ENCODE measurements at regions not wholly inside any gene's neighbourhood (a gene's known extent, or its start where the extent isn't known, plus 50 kb on each side); places are given as distances from the start of the nearest gene placed in this dataset.
"Not testable (repeated sequence)": the region's sequence is repeated elsewhere in the genome, so short reads cannot be mapped to it uniquely, and the experiment has no call there.

DNA sequence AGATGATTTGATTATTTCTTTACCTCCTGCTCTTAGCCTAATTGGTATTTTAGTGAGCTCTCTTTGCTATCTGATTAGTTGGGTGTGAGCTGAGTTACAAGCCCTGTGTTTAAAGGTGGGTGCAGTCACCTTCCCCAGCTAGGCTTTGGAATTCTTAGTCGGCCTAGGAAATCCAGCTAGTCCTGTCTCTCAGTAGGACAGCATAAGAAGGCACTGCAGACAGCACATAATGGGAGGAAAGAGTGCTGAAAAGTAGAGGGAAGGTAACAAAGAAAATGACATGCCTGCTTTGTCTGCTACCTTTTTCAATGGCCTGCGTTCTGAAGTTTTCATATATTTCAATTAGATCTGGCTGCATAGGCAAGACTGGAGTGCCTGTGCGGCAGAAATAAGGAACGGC lies 1794.0 kb upstream of the CELF4 start:
- no peak for DNase-seq (ENCODE audit: low read depth)

DNA sequence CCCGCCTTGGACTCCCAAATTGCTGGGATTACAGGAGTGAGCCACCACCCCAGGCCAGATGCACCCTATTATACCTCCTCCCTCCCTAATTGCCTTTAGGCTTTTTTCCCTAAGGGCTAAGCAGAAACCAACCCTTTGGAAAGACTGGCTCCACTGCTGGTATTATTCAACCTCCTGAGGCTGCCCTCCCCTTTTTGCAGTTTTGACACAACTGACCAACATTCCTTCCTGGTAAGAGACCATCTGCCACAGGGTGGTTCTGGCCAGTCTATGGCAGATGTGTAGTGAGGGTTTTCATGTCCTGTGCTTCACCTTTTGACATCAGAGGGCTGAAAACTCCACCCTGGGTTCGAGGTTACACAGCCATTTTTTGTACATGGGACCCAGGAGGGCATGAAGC lies 1785.3 kb upstream of the CELF4 start:
- DNase-seq (ENCODE audit: low read depth) = no peak

DNA sequence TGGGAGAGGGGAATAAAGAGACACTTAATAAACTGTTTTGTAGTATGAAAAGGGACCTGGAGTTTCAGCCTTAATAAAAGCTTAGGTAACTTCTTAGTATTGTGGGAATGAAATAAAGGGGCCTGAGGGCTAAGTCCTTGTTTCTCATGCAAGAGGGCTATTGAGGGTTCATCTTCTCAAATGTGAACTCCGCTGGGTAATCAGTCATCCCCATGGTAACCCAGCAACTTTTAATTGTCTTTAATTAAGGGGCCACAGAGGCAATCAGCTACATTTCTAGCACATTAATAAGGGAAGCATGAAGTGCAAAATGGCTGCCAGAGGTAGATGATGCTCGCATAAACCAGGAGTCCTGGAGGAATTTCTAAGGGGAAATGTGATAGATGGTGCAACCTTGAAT lies 1784.2 kb upstream of the CELF4 start:
- DNase-seq (ENCODE audit: low read depth) = no peak

DNA sequence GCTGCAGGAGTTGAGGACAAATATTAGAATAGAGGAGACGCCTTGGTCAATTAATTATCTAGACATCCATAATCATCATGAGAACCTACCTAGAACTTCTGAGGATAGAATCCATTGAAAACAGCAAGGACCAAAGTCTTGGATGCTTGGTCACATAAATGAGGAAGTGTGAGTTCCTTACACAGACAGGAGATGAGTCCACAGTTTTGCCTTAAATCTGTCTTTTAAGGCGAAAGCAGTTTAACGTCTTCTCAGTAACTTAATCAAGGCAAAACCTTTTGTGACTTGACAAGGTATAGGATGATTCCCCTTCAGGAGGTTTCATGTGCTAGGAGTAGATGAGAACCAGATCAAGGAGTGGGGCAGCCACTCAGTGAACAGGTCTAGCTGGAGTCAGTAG lies 1783.2 kb upstream of the CELF4 start:
- DNase-seq (ENCODE audit: low read depth) = no peak

DNA sequence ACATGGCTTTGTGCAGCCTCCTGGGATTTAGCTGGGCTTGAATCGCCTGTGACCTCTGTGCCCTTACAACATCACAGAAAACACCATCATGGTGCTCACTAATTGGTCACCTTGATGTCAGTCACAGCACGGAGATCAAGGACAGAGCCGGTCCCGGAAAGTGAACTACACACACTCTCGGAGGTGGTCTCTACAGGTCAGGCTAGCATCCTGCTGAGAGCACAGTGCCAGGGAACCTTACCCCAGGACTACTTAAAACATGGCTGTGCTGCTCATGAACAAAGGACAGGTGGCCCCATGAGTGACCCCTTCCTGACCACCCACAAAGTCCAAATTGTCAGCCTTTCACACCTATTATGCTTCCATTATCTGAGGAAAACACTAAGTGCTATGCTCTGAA lies 1782.1 kb upstream of the CELF4 start:
- DNase-seq (ENCODE audit: low read depth) = no peak

DNA sequence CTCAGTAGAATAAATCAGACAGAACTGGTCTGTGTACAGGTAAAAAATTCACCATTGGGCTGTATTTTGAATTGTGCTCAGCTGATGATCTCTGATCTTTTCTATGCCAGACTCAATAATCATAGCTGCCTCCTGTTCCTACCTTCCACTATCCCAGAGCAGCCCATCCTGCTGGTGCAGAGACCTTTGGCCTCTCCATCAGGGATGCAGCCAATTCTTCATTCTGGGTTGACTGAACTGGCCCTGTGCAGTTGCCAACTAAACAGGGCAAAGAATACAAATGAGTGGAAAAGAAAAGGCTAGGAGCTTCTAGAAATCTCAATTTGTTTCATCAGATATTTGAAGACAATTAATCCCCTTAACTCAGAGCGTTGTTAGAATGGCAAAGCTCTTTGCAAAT lies 1781.3 kb upstream of the CELF4 start:
- DNase-seq (ENCODE audit: low read depth) = no peak

DNA sequence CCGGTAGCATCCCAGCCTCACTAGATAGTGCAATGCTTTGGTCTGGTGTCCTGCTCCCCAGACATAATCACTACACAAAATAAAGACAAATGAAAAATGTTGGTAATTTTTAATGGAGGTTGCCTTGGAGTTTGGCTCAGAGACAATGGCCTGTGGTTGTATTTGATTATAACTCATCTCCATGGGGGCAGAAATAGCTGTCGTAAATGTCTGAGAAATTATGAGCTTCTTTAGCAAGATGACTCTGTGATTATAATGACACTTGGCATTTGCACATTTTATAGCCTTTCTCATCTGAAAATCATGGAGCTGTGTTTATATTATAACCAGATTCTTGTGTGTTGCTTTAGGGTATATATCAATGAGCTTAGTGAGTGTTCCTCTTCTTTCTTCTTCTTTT lies 1779.7 kb upstream of the CELF4 start:
- no peak for DNase-seq (ENCODE audit: low read depth)

DNA sequence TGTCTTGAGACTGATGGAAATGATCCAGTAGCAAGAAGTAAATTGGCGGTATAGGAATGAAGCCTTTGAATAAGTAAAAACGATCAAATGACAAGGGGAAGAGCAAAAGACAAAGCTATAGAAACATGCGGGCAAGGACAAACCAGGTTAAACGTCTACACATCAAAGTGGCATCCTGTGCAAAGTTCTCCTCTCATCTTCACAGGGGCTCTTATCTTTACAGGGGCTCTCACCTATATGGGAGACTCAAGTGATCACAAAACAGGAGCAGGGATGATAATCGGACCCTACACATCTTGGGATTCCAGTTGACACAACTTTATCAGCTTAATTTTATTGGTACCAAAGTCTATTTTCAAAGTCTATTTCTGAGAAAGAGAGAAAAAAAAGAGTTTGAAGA lies 1778.9 kb upstream of the CELF4 start:
- DNase-seq (ENCODE audit: low read depth) = no peak

DNA sequence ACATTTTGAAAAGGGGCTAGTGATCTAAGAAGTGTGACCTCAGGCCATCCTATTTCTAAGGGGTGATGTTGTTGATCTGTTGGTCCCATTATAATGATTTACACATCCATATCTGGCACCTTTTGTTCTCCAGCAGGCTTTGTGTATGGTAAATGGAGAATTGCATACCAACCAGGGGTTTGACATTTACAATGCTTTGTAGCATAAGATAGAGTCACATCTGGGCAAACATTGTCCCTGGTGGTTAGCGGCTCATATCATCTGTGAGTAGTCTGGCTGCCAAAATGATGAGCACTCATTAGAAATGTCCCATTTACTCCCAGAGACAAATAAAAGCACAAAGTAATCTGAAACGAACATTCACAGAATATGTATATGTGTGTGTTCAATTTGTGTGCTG lies 1775.5 kb upstream of the CELF4 start:
- DNase-seq (ENCODE audit: low read depth) = no peak

DNA sequence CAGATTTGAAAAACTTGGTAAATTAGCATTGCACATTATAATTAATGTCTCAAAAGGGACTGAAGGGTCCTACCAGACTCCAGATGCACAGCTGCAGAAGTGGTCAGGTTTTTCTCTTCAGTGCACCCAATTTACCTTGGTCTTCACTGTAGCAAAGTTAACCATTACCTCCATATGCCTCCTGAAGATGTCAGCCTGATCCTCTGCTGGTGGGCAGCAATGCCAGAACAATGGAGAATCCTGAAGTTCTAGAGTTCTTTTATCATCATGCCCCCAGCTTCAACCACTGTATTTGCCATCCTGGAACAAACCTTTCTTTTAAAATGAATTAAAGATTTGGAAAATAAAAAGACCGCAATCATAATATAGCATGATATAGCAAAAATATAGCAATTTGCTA lies 1774.8 kb upstream of the CELF4 start:
- no peak for DNase-seq (ENCODE audit: low read depth)

DNA sequence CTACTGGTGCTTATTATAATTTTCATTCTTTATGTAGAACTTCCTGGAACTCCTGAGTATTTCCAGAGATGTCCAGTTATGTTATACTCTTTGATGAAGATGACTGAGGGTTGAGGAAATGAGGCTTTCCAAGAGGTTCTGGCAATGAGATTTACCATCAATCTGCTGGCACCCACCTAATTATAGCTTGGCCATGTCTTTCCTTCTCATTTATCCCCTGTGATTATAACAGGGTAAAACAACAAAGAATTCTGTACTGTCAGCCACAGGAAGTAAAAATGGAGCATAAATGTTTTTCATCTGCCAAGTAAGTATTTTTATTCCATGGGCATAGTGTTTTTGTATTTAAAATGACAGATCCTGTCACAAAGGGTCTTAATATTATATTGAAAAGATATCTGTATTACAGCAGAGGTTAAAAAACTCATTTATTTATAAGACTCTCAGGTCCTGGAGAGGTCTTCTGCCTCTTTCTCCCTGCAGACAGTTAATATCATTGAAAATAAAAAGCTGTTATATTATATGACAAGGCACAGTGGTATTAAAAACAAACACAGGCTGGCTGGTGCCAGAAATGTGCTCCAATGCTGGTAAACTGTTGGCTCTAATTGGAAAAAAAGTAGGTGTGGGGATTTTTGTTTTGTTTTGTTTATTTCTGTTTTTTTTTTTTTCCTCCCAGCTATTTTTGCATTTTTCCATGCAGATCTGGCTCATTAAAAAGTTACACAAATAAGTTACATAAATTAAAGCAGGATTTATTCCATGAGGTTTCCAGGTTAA lies 1764.1 kb upstream of the CELF4 start:
- DNase-seq (ENCODE audit: low read depth) = no peak

DNA sequence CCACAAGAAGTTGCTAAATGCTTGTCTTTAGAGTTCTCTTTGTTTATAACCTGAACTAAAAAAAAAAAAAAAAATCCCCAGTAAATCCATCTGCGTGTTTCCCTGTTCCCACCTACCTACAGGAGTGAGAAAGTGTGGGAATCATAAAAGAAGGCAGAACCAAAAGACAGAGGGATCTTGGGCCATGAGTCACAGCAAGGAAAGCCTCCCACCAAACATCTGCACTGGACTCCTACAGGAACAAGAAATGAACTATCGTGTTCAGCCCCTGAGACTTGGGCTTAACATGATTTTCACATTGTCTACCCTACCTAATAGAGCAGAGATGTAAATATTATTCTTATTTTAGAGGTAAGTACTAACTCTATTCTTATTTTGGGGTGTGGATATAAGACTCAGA lies 1761.2 kb upstream of the CELF4 start:
- no peak for DNase-seq (ENCODE audit: low read depth)

DNA sequence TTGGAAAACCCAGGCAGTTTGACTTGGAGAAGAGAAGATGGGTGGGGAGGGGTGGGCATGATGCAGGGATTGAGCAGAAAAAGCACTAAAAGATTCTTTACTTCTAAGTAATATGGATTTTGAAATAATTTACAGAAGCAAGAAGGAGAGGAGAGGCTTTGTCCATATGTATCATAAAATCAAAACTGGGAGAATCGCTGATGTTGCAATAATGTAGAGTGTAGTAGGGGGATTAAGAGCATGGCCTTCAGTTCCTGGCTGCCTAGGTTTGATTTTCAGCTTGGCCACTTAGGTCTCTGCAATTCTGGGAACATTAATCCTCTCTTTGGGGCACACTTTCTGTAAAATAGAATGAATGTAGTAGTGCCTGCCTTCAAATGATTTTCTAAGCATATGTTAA lies 1760.4 kb upstream of the CELF4 start:
- no peak for DNase-seq (ENCODE audit: low read depth)

DNA sequence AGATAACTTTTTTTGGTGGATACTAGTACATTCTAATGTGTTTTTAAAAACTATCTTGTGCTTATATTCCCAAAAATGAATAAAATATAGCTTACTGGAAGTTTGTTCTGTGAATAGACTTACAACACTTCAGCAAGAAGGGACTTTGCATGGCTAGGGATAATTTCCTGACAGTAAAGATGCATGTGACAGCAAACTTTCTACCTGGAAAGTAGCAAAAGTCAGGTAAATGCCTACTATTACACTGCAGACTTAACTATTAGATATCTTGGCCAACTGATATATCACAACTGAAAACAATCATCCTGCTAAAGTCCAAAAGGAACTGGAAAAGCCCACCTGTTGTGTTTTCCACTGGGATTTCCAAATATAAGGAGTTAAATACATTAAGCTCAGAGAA lies 1753.5 kb upstream of the CELF4 start:
- DNase-seq (ENCODE audit: low read depth) = no peak

DNA sequence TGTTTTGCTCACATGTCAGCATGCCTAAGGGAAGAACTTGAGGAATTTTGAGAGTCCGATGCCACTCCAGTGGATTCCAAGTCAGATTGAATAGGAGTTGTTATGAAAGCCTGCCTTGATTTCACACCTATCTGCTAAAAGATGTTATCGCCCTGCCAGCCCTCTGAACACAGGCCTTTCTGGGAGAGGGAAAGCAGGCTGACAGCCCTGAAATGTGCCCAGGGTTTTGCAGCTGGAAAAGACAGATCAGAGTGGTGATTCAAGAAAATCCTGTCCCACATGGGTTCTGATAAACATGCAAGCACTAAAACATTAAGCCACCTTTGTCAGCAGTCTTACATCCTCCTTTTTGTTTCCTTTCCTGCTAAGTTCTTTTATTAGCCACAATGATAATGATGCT lies 1752.9 kb upstream of the CELF4 start:
- no peak for DNase-seq (ENCODE audit: low read depth)

DNA sequence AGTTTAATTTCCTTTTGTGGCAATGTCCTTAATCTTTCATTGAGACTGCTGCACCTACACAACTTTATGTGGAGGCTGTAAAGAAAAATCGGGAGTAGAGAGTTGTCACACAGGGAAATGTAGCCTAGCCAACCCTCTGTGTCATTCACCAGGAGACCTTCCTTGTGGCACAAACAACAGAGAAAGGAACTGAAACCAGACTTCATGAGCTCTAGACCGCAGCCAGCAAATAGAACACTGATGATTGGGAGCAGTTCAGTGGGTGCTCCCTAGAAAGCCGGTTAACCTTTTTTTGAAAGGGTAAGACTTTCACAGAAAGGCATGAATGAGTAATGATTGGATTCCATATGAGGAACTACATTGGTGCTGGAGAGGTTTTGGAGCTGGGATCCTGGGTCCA lies 1752.4 kb upstream of the CELF4 start:
- DNase-seq (ENCODE audit: low read depth) = no peak

DNA sequence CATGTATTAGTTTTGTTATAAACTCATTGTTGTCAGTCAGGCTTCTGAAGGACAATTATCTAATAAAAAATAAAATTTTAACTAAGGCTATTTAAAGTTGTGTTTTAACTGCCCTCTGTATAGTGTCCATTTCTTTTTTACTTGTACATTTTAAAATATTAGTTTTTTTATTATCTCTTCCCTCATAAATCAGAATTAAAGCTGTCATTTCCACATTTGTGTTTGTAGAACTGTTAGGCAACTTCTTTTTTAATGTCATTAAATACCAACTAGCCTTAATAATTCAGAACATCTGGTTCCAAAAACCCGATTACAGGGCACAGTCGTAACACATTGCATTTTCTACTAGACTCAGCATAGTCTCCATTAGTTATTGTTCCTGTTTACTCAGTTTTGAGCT lies 1749.0 kb upstream of the CELF4 start:
- DNase-seq (ENCODE audit: low read depth) = no peak

DNA sequence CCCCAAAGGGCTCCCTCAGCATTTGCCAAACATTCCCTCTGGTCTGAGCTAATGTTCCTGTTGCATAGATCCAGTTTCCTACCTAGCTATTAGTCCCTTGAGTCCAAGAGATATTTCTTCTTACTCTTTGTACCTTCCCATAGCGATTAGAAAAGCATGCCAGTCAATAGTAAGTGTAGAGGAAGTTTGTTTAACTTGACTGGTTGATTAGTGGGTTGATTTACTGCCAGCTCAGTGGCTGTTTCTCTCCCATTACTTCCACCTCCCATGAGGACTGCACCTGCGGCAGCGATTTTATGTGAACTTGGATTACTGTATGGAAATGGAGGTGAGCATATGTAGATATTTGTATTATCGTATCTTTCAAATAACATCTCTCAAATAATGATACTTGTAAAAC lies 1748.4 kb upstream of the CELF4 start:
- no peak for DNase-seq (ENCODE audit: low read depth)

DNA sequence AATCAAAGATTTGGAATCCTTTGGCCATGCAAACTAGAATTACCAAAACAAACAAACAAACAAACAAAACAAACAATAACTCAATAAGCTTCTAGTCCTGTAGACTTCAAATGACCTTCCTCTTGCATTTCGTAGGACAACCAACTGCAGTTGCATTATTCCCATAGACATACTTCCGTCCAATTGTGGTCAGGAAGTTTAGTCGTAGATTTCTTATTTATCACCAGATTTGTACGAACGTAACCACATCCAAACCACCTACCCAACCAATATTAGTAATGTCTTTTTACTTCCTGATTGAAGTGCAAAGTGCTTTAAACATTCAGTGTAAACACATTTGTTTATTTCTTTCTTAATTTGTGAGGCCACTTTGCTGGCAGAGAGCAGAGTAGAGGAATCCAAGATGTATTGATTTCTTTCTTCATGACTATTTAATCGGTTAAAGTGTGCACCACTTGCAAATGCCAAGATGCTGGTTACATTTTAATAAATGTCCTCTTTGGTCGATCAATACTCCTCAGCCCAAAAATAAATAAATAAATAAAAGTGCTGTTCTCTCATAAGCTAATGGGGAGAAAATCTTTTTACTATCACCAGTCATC lies 1745.6 kb upstream of the CELF4 start:
- DNase-seq (ENCODE audit: low read depth) = no peak

DNA sequence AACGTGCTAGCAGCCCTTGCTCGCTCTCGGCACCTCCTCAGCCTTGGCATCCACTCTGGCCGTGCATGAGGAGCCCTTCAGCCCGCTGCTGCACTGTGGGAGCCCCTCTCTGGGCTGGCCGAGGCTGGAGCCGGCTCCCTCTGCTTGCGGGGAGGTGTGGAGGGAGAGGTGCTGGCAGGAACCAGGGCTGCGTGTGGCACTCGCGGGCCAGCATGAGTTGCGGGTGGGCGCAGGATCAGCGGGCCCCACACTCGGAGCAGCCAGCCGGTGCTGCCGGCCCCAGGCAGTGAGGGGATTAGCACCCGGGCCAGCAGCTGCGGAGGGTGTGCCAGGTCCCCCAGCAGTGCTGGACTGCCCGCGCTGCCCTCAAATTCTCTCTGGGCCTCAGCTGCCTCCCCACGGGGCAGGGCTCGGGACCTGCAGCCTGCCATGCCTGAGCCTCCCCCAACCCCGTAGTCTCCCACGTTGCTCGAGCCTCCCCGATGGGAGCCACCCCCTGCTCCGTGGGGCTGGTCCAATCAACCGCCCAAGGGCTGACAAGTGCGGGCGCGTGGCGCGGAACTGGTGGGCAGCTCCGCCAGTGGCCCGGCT lies 1743.4 kb upstream of the CELF4 start:
- DNase-seq (ENCODE audit: low read depth) = not testable (repeated sequence)

DNA sequence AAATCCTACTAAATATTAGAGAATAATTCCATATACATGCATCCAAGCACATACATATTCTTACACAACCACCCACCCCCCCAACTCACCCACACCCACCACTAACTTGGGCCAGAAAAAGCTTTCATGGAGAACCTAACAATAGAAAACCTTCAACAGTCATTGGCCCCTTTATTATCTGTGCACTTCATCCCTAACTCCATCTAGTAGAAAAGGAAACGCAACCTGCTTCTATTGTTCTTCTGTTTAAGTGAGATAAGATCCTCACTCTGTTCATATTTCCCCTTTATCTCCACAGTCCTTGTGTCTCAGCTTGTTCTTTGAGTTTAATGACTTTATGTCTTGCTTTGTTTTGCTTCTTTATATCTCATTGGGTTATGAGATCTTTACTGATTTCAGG lies 1740.2 kb upstream of the CELF4 start:
- no peak for DNase-seq (ENCODE audit: low read depth)

DNA sequence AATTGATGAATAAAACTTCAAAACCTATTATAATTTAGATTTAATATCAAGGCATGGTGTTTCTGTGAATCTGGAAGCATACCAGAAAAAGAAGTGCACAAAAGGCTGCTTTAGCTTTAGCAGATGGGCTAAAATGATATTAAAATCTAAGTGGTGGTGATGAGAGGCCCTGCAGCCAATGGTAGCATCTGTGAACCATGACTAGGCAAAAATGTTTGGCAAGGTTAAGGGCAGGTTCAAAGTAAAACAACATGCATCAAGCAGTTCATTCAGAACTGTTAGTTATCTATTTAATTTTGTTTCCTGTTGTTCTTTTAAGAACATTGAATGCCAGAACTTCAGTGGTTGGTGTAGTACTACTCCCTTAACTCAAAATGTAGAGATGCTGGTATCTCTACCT lies 1736.9 kb upstream of the CELF4 start:
- DNase-seq (ENCODE audit: low read depth) = no peak

DNA sequence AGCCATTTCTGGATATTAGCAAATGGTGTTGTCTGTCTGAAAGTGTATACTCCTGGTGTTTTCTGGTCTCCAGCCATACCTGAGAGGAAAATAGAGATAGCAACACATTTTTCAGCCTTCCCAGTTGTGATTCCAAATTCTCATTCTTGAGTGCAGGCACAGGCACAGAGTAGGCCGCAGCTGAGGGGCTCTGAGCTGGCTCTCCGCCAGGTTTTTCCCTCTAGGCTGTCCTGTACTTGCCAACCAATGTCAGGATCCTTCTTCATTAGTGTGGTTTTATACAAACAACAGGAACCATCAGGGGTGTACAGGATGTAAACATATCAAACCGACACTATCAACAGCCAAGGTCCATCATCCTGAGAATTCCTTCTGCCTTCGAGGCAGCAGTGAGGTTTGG lies 1733.6 kb upstream of the CELF4 start:
- DNase-seq (ENCODE audit: low read depth) = no peak

DNA sequence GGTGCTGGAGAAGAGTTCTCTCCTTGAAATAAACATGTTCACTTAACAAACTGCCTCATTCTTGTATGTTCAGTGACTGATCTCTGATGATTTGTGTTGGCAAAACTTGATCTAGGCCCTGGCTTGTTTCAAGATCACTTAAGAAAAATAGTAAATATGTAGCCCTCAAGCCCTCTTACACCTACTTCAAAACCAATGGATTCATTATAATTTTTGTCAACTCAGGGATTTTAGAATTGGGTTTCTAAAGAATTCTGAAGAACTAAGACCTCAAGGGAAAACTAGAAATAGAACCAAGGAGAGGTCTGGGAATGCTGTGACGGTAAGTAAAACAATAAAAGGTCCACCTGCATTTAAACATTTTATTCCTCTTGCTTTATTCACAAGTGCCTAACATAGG lies 1731.6 kb upstream of the CELF4 start:
- DNase-seq (ENCODE audit: low read depth) = no peak

All from T-helper 22 cell (primary cell).